Suprapubic skin (tissue), 4 donors: ENCODE measurements at regions not wholly inside any gene's neighbourhood (a gene's known extent, or its start where the extent isn't known, plus 50 kb on each side); places are given as distances from the start of the nearest gene placed in this dataset.

Experiments
- CTCF ChIP-seq, 2 donors: fragments of 200-600 bp in 1 of 2; fragments of 450-650 bp in 1 of 2; sonication (generic) in 1 of 2; IDR thresholded peaks; one replicate each; pipeline ENCODE4 v1.5.1; 2016 to 2019; ENCODE audit warnings: antibody characterized with exemption in 2 of 2, mild to moderate bottlenecking in 1 of 2, moderate library complexity in 1 of 2
- EP300 ChIP-seq: sonication (generic); formaldehyde crosslinking; IDR thresholded peaks from one replicate; pipeline ENCODE4 v1.6.1; 2017; ENCODE audit warnings: antibody characterized with exemption
- POLR2A ChIP-seq, 2 donors: fragments of 450-650 bp; IDR thresholded peaks; one replicate each; pipeline ENCODE4 v1.6.1; 2017; ENCODE audit warnings: antibody characterized with exemption in 2 of 2, mild to moderate bottlenecking in 2 of 2, moderate library complexity in 2 of 2
- POLR2AphosphoS5 ChIP-seq, 3 donors: sonication (generic); formaldehyde crosslinking; IDR thresholded peaks; one replicate each; pipeline ENCODE4 v1.6.1; 2017; ENCODE audit warnings: antibody characterized with exemption in 3 of 3

GRCh38 chr5:143492783-143493182 is 89.3 kb upstream of the NR3C1 start:
- TF ChIP-seq CTCF (IDR thresholded peaks at IDR 0.05) = no peak
- TF ChIP-seq POLR2A (IDR thresholded peaks at IDR 0.05) = no peak
- no peak for TF ChIP-seq POLR2AphosphoS5 (IDR thresholded peaks at IDR 0.05)
- TF ChIP-seq EP300 = no peak
